DOHH2 (cell line): ENCODE measurements at regions not wholly inside any gene's neighbourhood (a gene's known extent, or its start where the extent isn't known, plus 50 kb on each side); places are given as distances from the start of the nearest gene placed in this dataset.

Experiments
- EZH2phosphoT487 ChIP-seq: fragments of 200-600 bp; sonication (generic); IDR thresholded peaks from 2 replicates; pipeline ENCODE4 v1.6.1; 2017; ENCODE audit warnings: borderline replicate concordance, mild to moderate bottlenecking, antibody characterized with exemption, low read length, moderate library complexity, mixed read lengths
- TF ChIP-seq, protein P1 (sequence below): fragments of 200-600 bp; sonication (generic); IDR thresholded peaks from one replicate; pipeline ENCODE4 v1.5.1; 2014; ENCODE audit warnings: antibody characterized with exemption, mild to moderate bottlenecking, low read depth, low read length; ENCODE audit not compliant: poor library complexity, severe bottlenecking

DNA sequence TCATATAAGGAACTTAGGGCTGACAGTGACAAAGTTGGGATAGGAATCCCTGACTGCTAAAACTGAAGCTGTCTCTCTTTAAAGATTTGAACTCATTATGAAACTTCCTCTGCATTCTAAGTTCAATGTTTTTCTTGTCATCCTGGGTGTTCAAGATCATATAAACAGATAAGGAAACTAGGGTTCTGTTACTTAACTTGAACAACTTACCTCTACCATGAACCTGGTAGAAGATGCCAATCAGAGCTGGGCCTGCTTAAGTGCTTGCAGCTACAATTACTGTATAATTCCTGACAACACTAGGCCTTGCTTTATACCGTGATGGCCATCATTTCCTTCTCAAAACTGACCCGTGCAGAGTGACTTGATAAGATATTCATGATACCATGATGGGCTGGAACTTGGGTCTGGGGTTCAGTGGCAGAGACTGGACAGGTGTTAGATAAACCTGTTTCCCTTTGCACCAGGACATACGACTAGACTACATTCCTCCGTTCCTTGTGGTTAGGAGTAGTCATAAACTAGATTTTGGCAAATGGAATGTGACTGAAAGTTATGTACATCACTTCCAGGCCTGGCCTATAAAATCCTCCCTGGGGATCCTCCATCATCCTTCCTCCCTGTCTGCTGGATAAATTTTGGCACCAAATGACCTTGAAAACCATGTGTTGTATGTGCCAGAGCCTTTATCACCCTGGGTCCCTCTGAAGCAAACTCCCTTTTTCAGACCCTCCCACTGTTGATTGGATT lies 172.2 kb upstream of the PRICKLE1 start:
- TF ChIP-seq, protein P1, sequence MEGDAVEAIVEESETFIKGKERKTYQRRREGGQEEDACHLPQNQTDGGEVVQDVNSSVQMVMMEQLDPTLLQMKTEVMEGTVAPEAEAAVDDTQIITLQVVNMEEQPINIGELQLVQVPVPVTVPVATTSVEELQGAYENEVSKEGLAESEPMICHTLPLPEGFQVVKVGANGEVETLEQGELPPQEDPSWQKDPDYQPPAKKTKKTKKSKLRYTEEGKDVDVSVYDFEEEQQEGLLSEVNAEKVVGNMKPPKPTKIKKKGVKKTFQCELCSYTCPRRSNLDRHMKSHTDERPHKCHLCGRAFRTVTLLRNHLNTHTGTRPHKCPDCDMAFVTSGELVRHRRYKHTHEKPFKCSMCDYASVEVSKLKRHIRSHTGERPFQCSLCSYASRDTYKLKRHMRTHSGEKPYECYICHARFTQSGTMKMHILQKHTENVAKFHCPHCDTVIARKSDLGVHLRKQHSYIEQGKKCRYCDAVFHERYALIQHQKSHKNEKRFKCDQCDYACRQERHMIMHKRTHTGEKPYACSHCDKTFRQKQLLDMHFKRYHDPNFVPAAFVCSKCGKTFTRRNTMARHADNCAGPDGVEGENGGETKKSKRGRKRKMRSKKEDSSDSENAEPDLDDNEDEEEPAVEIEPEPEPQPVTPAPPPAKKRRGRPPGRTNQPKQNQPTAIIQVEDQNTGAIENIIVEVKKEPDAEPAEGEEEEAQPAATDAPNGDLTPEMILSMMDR: no peak
- no peak for TF ChIP-seq EZH2phosphoT487
